NCI-H526 treated with DMSO at 0.1 percent for 48 hours (cell line): ENCODE measurements at regions not wholly inside any gene's neighbourhood (a gene's known extent, or its start where the extent isn't known, plus 50 kb on each side); places are given as distances from the start of the nearest gene placed in this dataset.
"Not testable (repeated sequence)": the region's sequence is repeated elsewhere in the genome, so short reads cannot be mapped to it uniquely, and the experiment has no call there.

Experiments used
- DNase-seq: peaks from one replicate; lab custom pipeline; 2025; lab: John Stamatoyannopoulos, UW

GRCh38 chr2:136282251-136282650 lies 164.3 kb upstream of the CXCR4 start:
- DNase-seq = no peak

- no peak for DNase-seq
Observed at GRCh38 chr2:136281281-136282114, 163.5 kb upstream of the CXCR4 start.

GRCh38 chr2:136266346-136266745 lies 148.4 kb upstream of the CXCR4 start:
- DNase-seq = not testable (repeated sequence)

- no peak for DNase-seq
Observed at GRCh38 chr2:136259551-136259950, 141.6 kb upstream of the CXCR4 start.

GRCh38 chr2:136257893-136258292 lies 139.9 kb upstream of the CXCR4 start:
- no peak for DNase-seq

GRCh38 chr2:136255648-136256461 lies 137.9 kb upstream of the CXCR4 start:
- DNase-seq = no peak

- no peak for DNase-seq
Observed at GRCh38 chr2:136255127-136255526, 137.2 kb upstream of the CXCR4 start.

- no peak for DNase-seq
Observed at GRCh38 chr2:136254681-136255080, 136.7 kb upstream of the CXCR4 start.

GRCh38 chr2:136253288-136254004 lies 135.5 kb upstream of the CXCR4 start:
- no peak for DNase-seq

GRCh38 chr2:136251885-136252585 lies 134.1 kb upstream of the CXCR4 start:
- no peak for DNase-seq

- DNase-seq = no peak
Observed at GRCh38 chr2:136251197-136251884, 133.4 kb upstream of the CXCR4 start.

- DNase-seq = no peak
Observed at GRCh38 chr2:136250131-136250530, 132.2 kb upstream of the CXCR4 start.

- no peak for DNase-seq
Observed at GRCh38 chr2:136248907-136249306, 131.0 kb upstream of the CXCR4 start.

- no peak for DNase-seq
Observed at GRCh38 chr2:136248242-136248641, 130.3 kb upstream of the CXCR4 start.

GRCh38 chr2:136247204-136247950 lies 129.4 kb upstream of the CXCR4 start:
- DNase-seq = no peak

GRCh38 chr2:136246086-136246669 lies 128.2 kb upstream of the CXCR4 start:
- DNase-seq = no peak

GRCh38 chr2:136245211-136245610 lies 127.3 kb upstream of the CXCR4 start:
- no peak for DNase-seq

- no peak for DNase-seq
Observed at GRCh38 chr2:136244536-136244885, 126.6 kb upstream of the CXCR4 start.

GRCh38 chr2:136243638-136244535 lies 125.9 kb upstream of the CXCR4 start:
- DNase-seq = no peak
